Activated naive CD8-positive, alpha-beta T cell treated with anti-CD3 and anti-CD28 coated beads for 36 hours (primary cell): ENCODE measurements at regions not wholly inside any gene's neighbourhood (a gene's known extent, or its start where the extent isn't known, plus 50 kb on each side); places are given as distances from the start of the nearest gene placed in this dataset.
"Not testable (repeated sequence)": the region's sequence is repeated elsewhere in the genome, so short reads cannot be mapped to it uniquely, and the experiment has no call there.

Source experiments
- DNase-seq: peaks from one replicate; pipeline ENCODE4 v3.0.0; 2021
- H3K27ac Mint-ChIP-seq: one replicate; pipeline ENCODE4 v1.8.0; 2022; ENCODE audit warnings: mild to moderate bottlenecking, moderate library complexity, mixed read lengths
- H3K27me3 Mint-ChIP-seq: one replicate; pipeline ENCODE4 v1.8.0; 2022; ENCODE audit warnings: mild to moderate bottlenecking, mixed read lengths
- H3K36me3 Mint-ChIP-seq: one replicate; pipeline ENCODE4 v1.8.0; 2021; ENCODE audit warnings: mild to moderate bottlenecking, mixed read lengths
- H3K4me1 Mint-ChIP-seq: one replicate; pipeline ENCODE4 v1.8.0; 2021; ENCODE audit warnings: mixed read lengths
- H3K4me3 Mint-ChIP-seq: one replicate; pipeline ENCODE4 v1.8.0; 2022; ENCODE audit warnings: mild to moderate bottlenecking, moderate library complexity, mixed read lengths
- H3K9me3 Mint-ChIP-seq: one replicate; pipeline ENCODE4 v1.8.0; 2022; ENCODE audit warnings: mixed read lengths

DNA sequence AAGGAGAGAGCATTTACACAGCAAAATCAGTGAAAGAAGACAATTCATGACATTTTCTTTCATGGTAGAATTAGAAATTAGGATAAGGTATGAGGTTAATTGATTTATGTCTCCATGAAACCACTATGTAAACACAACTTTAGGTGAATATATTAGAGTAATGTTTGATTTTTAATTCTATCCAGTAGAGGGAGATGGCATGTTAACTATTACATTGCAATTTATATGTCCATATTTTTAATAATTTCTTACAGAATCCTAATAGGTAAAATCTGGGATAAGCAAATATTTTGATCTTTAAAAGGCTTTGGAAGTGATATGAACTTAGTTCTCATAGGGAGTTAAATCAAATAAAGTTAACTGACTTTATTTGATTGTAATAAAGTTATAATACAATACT is 373.4 kb upstream of the PDE3A start:
- Mint-ChIP-seq H3K9me3 (peaks cover 2% of the 10 kb centered on the region), H3K36me3 (no peaks in the 10 kb centered on the region), H3K4me3 (no peak overlapping the region), H3K27ac (no peak overlapping the region), H3K4me1 (no peaks in the 10 kb centered on the region), H3K27me3 (peaks cover 9% of the 10 kb centered on the region)
- no peak for DNase-seq

DNA sequence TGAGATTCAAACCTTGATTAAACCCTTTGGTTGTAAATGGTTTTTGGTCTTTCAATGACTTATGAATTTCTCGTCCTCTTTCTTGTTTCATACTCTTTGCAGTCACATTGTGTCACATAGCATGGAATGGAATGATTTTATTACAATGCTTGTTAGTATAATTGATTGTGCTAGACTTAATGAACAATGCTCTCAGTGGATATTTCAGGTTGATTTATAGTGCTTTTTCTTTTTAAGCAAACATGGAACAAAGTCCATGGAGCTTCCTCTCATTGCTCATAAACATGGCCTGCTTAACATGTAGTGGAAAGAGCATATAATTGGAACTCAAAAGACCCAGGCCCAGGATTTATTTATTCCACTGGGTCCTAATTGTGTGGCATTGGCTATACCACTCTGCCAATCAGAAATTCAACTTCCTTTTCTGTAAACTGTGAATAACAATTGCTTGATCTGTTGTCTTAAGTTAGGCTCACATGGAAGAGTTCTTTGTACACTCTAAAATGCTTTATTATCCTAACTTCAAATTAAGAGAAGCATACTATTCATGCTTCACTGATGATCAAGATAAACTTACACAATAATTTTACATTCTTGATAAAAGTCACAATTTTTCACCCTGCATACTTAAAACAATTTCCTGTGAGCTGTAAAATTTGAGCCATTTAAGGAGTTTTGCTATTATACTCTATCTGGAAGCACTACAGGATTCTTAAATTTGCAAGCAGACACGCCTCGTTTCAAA is 370.5 kb upstream of the PDE3A start:
- no peaks in the 10 kb centered on the region for H3K4me1 Mint-ChIP-seq
- no peak for DNase-seq
- H3K4me3 Mint-ChIP-seq, result no peak overlapping the region
- H3K36me3 Mint-ChIP-seq, result no peaks in the 10 kb centered on the region
- peaks cover 3% of the 10 kb centered on the region for H3K9me3 Mint-ChIP-seq
- peaks cover 6% of the 10 kb centered on the region for H3K27me3 Mint-ChIP-seq
- no peak overlapping the region for H3K27ac Mint-ChIP-seq

DNA sequence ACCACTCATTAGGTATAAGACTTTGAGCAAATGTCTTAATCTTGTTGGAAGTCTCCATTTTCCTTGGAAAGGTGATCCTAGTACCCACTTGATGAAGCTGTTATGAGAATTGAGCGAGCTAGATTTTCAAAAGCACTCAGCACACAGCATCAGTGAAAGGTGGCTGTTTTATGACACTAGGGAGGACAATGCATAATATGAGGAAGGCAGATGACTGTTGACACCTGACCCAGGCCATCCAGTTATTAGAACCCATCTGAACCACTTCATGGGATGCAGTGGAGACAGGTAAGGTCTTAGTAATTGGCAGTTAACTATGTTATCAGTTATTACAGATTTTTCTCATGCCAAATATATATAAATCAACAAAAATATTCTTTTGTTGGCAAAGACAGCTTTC is 369.9 kb upstream of the PDE3A start:
- H3K9me3 Mint-ChIP-seq, result peaks cover 3% of the 10 kb centered on the region
- no peaks in the 10 kb centered on the region for H3K36me3 Mint-ChIP-seq
- no peaks in the 10 kb centered on the region for H3K4me1 Mint-ChIP-seq
- peaks cover 6% of the 10 kb centered on the region for H3K27me3 Mint-ChIP-seq
- no peak for DNase-seq
- no peak overlapping the region for H3K4me3 Mint-ChIP-seq
- no peak overlapping the region for H3K27ac Mint-ChIP-seq

DNA sequence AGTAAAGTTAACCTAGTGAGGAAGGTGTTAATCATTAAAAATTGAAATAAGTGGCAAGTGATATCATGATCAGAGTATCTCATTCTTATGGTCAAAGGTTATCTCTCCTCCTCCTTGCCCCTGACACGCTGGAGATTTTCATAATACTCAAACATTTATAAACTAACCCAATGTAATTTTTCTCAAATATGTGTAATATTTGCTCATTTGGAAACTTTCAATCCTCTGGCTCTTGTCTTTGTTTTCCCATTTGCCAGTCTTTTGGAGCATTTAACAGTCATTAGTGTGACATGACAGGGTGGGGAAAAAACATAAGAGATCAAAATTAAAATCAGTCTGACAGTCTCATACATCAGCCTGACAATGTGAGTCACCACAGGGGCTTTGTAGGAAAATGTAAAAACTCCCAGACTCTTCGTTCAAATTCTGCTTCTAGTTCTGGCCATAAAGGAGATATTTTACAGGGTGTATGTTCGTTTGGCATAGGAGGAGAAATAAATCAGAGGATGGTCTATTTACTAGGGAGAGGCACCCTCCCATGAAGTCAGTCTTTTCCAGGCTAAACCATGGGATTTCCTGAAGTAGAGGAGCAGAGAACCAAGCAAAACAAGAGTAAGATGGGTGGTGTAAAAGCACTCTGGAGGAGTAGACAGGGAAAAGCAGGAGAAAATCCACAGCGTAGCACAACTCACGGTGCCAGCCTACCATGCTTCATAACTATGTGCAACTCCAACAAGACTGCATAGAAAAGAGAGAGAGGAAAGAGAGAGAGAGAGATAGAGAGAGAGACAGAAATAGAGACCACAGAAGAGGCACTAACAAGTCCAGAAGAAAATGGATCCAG is 369.2 kb upstream of the PDE3A start:
- H3K9me3 Mint-ChIP-seq, result peaks cover 1% of the 10 kb centered on the region
- no peak for DNase-seq
- no peak overlapping the region for H3K27ac Mint-ChIP-seq
- H3K4me3 Mint-ChIP-seq, result no peak overlapping the region
- H3K27me3 Mint-ChIP-seq, result peaks cover 6% of the 10 kb centered on the region
- no peaks in the 10 kb centered on the region for H3K36me3 Mint-ChIP-seq
- H3K4me1 Mint-ChIP-seq, result no peaks in the 10 kb centered on the region

DNA sequence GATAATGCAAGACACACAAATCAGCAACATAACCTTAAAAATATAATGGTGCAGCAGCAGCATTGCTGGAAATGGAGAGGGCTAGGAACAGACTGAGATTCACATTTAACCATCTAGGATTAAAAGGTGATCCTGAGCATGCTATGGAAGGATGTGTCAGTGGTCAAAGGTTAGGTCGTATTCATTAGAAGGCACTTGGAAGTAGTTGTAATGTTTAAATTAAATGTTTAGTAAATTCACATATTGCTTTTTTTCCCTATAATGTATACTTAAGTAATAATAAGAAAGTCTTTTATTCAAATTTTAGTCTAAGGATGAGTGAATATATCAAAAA is 368.6 kb upstream of the PDE3A start:
- DNase-seq, result no peak
- H3K4me1 Mint-ChIP-seq, result no peaks in the 10 kb centered on the region
- no peak overlapping the region for H3K27ac Mint-ChIP-seq
- peaks cover 1% of the 10 kb centered on the region for H3K9me3 Mint-ChIP-seq
- no peak overlapping the region for H3K4me3 Mint-ChIP-seq
- no peaks in the 10 kb centered on the region for H3K36me3 Mint-ChIP-seq
- peaks cover 6% of the 10 kb centered on the region for H3K27me3 Mint-ChIP-seq

DNA sequence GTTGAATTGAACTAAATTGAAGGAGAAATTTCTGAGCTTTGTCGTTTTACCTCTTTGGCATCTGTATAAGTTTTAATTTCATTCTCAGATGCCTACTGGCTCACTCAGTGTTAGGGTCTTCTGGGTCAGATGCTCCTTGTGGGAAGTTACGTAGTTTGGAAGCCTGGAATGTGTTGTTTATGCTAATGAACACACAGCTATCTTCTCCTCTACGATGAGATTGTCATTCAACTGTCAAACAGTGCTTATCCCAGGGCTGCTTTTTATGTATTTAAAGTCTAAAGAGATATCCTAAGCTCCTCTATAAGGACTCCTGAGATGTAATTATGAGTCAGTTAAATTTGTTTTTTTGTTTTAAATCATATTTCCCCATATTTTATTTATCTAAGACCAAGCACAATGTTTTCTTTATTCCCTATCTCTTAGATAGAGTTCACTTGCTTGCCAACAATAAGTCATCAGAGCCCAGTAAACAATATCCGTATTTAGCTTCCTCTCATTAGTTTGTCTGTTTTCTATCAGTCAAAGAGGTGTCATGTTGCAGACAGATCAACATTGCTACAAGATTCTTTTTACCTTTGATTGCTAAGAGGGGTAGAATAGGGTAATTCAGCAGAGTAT is 368.0 kb upstream of the PDE3A start:
- H3K9me3 Mint-ChIP-seq, result peaks cover 1% of the 10 kb centered on the region
- no peaks in the 10 kb centered on the region for H3K36me3 Mint-ChIP-seq
- peaks cover 6% of the 10 kb centered on the region for H3K27me3 Mint-ChIP-seq
- DNase-seq, result no peak
- H3K27ac Mint-ChIP-seq, result no peak overlapping the region
- no peak overlapping the region for H3K4me3 Mint-ChIP-seq
- no peaks in the 10 kb centered on the region for H3K4me1 Mint-ChIP-seq

DNA sequence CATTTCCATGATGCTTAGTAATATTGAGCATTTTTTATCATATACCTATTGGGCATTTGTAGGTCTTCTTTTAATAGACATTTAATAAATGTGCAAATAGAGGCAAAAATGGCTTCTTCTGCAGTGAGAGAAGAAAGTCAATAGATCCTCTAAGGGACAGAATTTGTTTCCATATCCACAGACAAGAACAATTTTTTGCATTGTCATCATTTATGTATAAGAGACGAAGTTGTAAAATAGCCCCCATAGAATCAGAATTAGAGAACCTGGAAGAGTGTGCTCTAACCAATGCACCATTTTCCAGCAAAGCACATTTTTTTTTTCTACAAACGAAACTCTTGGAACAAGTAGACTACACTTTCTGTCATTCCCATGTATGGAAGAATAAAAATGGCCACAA is 365.1 kb upstream of the PDE3A start:
- H3K4me3 Mint-ChIP-seq, result no peak overlapping the region
- no peaks in the 10 kb centered on the region for H3K4me1 Mint-ChIP-seq
- peaks cover 1% of the 10 kb centered on the region for H3K9me3 Mint-ChIP-seq
- H3K36me3 Mint-ChIP-seq, result no peaks in the 10 kb centered on the region
- no peak for DNase-seq
- H3K27me3 Mint-ChIP-seq, result peaks cover 6% of the 10 kb centered on the region
- no peak overlapping the region for H3K27ac Mint-ChIP-seq

DNA sequence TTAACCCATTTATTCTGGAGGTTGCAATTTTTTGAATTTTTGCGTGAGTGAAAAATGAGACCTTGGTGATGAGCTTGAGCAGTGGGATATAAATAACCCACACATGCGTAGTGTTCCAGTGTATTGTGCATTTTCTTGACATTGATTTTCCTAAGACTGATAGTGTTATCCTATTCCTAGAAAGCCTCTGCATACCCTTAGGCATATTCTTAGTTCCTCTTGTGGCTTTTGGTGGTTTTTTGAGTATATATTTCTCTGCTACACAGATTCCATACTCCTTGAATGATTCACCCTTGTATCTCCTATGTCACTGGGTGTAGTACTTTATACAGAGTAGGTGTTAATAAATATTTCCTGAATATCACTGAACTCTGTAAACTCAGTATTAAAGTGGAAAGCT is 363.4 kb upstream of the PDE3A start:
- no peak overlapping the region for H3K4me3 Mint-ChIP-seq
- no peaks in the 10 kb centered on the region for H3K4me1 Mint-ChIP-seq
- no peaks in the 10 kb centered on the region for H3K36me3 Mint-ChIP-seq
- no peak overlapping the region for H3K27ac Mint-ChIP-seq
- peaks cover 6% of the 10 kb centered on the region for H3K9me3 Mint-ChIP-seq
- H3K27me3 Mint-ChIP-seq, result no peaks in the 10 kb centered on the region
- no peak for DNase-seq

DNA sequence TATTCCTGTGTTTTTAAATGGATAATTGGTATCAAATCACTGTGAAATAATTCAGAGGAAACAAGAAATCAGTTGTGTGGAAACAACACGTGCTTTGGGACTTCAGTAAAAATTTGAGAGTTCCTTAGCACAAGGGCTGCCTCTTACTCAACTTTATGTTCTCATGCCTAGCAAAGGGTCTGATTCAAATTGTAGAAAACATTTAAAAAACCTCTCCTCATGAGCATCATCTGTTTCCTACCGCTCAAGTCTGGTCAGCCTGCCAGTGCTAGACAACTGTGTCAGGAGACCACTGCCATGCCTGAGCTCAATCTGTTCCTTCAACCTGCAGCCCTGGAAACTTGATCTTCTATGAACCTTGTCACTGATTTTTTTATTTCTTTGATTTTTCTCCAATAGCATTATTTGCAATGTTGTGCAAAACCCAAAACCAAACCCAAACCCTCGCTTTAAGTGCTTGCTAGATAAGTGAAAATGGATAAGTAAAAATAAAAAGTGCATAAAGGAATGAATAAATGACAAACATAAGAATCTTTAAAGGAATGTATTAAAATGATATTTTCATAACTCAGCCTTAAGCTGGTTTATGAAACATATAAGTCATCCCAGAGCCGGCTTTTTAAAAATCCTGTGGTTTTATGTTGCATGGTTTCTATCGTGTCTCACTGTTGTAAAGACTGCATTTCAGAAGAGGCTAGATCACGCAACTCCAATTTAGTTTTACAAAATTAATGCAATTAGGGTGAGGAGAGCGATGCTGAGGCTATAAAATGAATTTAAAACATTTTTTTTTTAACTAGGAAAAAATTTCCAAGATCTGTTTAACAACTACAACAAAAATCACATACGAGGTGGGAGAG is 361.2 kb upstream of the PDE3A start:
- H3K27ac Mint-ChIP-seq, result no peak overlapping the region
- H3K9me3 Mint-ChIP-seq, result peaks cover 6% of the 10 kb centered on the region
- no peaks in the 10 kb centered on the region for H3K27me3 Mint-ChIP-seq
- no peak for DNase-seq
- H3K4me1 Mint-ChIP-seq, result no peaks in the 10 kb centered on the region
- no peaks in the 10 kb centered on the region for H3K36me3 Mint-ChIP-seq
- no peak overlapping the region for H3K4me3 Mint-ChIP-seq

DNA sequence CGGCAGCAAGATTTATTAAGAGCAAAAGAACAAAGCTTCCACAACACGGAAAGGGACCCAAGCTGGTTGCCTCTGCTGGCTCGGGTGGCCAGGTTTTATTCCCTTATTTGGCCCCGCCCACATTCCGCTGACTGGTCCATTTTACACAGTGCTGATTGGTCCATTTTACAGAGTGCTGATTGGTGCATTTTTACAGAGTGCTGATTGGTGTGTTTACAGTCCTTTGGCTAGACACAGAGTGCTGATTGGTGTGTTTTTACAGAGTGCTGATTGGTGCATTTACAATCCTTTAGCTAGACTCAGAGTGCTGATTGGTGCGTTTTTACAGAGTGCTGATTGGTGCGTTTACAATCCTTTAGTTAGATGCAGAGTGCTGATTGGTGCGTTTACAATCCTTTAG is 358.4 kb upstream of the PDE3A start:
- not testable (repeated sequence) for H3K4me3 Mint-ChIP-seq, H3K4me1 Mint-ChIP-seq, H3K27ac Mint-ChIP-seq, H3K36me3 Mint-ChIP-seq, DNase-seq, H3K9me3 Mint-ChIP-seq, H3K27me3 Mint-ChIP-seq

DNA sequence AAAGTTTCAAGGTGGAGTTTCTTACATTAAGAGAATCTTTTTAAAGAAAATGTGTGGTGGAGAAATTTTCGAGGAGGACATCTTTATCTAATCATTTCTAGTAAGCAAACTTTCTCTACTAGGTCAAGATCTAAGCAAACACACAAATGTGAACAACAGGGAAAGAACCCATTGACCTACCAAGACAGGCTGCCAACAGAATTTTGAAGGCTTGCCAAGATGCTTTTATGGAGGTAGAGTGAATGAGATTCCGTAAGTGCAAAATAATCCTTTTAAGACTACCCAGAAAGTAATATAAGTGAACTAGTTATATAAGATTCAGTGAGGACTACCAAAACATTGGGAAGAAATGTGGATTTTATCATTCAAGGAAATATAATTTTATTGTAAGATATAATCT is 357.1 kb upstream of the PDE3A start:
- H3K4me3 Mint-ChIP-seq, result no peak overlapping the region
- H3K27ac Mint-ChIP-seq, result no peak overlapping the region
- H3K27me3 Mint-ChIP-seq, result no peaks in the 10 kb centered on the region
- no peaks in the 10 kb centered on the region for H3K36me3 Mint-ChIP-seq
- peaks cover 6% of the 10 kb centered on the region for H3K9me3 Mint-ChIP-seq
- no peak for DNase-seq
- H3K4me1 Mint-ChIP-seq, result no peaks in the 10 kb centered on the region

DNA sequence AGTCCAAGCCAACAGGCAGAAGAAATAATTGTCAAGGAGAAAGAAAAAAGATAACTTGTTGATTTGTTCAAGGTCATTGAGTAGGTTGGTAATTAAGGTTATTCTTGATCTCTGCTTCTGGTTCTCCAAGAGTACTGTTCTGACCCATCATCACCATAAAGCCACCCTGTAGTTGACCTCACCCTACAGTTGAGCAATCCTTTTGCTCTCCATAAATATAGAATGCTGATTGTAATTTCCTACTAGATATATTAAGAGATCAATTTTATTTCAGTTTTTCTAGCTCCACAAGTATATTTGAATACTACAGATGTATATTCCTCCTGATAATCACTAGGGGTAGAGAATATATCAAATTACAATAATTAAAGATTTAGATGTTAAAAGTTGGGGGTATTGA is 350.5 kb upstream of the PDE3A start:
- no peak for DNase-seq

DNA sequence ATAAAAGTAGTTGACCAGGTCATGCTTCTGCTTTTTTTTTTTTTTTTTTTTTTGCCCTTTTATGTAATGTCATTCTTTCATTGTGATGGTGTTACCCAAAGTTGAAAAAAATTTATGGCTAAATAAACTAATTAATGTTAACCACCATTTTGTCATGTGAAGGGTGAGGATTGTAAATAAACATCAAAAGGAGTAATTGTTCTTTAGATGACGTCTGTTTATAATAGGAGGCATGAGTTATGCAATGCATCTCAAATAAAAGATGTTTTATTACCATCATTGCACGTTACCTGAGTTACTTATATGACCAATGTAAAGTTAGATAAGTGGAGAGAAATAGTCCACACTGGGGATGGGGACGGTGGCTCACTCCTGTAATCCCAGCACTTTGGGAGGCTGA is 349.9 kb upstream of the PDE3A start:
- no peaks in the 10 kb centered on the region for H3K4me1 Mint-ChIP-seq
- no peaks in the 10 kb centered on the region for H3K9me3 Mint-ChIP-seq
- H3K27ac Mint-ChIP-seq, result no peak overlapping the region
- DNase-seq, result no peak
- H3K36me3 Mint-ChIP-seq, result no peaks in the 10 kb centered on the region
- H3K27me3 Mint-ChIP-seq, result no peaks in the 10 kb centered on the region
- H3K4me3 Mint-ChIP-seq, result no peak overlapping the region

More for the DNA sequence above, 350.5 kb upstream of the PDE3A start:
- Mint-ChIP-seq H3K4me3 (no peak overlapping the region), H3K27ac (no peak overlapping the region), H3K4me1 (no peaks in the 10 kb centered on the region), H3K27me3 (no peaks in the 10 kb centered on the region), H3K9me3 (no peaks in the 10 kb centered on the region), H3K36me3 (no peaks in the 10 kb centered on the region)

DNA sequence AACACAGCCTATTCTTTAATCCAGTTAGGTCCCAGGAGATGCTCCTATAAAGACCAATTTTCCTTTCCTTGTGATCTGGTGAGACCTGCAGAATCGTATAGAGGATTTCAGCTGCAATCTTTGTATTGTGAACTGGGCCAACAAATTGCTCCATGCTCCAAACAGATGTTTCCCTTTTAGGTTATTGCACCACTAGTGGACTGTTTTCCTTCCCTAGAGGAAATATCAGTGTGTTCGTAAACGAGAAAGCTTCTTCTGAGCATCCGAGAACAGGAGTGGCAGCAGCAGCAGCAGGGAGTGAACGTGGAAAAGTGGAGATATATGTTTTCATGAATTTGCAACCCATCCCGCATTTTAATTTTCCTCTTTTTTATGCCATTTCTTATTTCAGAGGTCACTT is 344.1 kb upstream of the PDE3A start:
- DNase-seq, result no peak
- no peaks in the 10 kb centered on the region for H3K27me3 Mint-ChIP-seq
- no peaks in the 10 kb centered on the region for H3K9me3 Mint-ChIP-seq

DNA sequence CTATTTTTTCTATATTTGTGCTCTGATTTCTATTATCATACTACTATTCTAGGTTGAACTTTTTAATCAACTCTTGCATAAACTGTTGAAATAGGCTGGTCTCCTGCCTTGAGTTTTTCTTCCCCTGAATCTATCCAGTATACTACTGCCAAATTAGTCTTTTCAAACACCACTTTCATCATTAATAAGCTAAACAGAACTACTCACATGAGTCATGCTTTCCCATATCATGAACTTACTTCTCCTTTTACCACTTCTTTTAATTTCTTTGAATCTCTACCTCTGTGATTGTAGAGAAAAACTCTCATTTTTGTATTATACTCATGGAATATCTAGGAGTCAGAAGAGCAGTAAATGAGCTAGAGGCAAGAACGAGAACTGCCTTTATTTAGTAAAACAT is 340.3 kb upstream of the PDE3A start:
- Mint-ChIP-seq H3K4me1 (no peaks in the 10 kb centered on the region), H3K4me3 (no peak overlapping the region), H3K27ac (no peak overlapping the region), H3K36me3 (no peaks in the 10 kb centered on the region), H3K9me3 (no peaks in the 10 kb centered on the region), H3K27me3 (no peaks in the 10 kb centered on the region)
- no peak for DNase-seq

More for the DNA sequence above, 344.1 kb upstream of the PDE3A start:
- H3K4me3 Mint-ChIP-seq, result no peak overlapping the region
- H3K27ac Mint-ChIP-seq, result no peak overlapping the region
- no peaks in the 10 kb centered on the region for H3K4me1 Mint-ChIP-seq
- H3K36me3 Mint-ChIP-seq, result no peaks in the 10 kb centered on the region
